ENCODE measurements at regions not wholly inside any gene's neighbourhood (a gene's known extent, or its start where the extent isn't known, plus 50 kb on each side); places are given as distances from the start of the nearest gene placed in this dataset.

DNA sequence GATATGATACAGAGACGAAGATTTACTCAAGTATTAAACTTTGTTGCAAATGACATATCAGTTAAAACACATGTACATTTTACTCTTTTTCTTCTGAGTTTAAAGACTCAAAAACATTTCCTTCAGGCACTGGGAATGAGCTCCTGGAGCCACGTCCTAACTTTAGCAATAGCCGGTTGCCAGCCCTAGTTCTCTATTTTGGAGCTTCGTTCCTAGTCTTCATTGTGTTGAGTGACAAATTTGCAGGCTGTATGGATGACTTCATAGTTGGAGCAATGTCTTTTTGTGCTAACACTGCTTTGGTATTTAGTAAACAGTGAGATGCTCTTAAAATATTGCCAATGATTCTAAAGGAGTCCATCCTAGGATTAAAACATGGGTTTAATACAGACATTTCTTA lies 190.9 kb downstream of the FAT4 start:
- TF ChIP-seq GATA2 (IDR thresholded peaks at IDR 0.05; ENCODE audit: low read depth, low read length) (no peak), GATA3 (IDR thresholded peaks at IDR 0.05; ENCODE audit: low read depth, low read length) (no peak)

Measured in SH-SY5Y (cell line).